ENCODE measurements at regions not wholly inside any gene's neighbourhood (a gene's known extent, or its start where the extent isn't known, plus 50 kb on each side); places are given as distances from the start of the nearest gene placed in this dataset.

DNA sequence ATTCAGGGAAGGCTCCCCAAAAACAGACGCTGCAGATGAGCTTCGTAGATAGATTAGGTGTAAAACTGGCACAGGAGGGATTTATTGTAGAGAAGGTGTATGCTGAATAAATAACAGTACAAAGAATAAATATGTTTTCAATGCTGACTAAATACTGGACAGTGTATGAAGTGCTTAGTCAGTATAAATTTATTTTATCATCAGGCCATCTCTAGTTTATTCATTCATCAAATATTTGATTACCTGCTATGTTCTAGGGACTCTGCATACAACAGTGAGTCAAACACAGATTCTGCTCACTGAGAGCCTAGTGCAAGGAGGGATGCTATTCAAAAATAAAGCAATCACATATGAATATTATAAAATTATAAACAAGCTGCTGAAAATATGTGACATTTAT is 63.6 kb upstream of the TSPAN5 start:
- Histone ChIP-seq H4K20me1 (ENCODE audit: insufficient read depth) (no peaks in the 10 kb centered on the region), H3K36me3 (ENCODE audit: control insufficient read depth in 1 of 2, insufficient read depth in 2 of 2, low read length in 2 of 2) (no peaks in the 10 kb centered on the region), H3K4me3 (replicated peaks in 1 of 2; ENCODE audit: low read depth in 1 of 2, low read length in 2 of 2) (no peak overlapping the region), H3K9ac (ENCODE audit: low read length) (no peak overlapping the region), H3K4me1 (ENCODE audit: control insufficient read depth in 1 of 2, insufficient read depth in 2 of 2, low read length in 2 of 2) (peaks cover 3 to 17% of the 10 kb centered on the region in 2 experiments; a peak in 2 of 4 replicates), H3K27ac (ENCODE audit: low read depth, low read length) (no peak overlapping the region), H3K9me2 (ENCODE audit: insufficient read depth) (no peaks in the 10 kb centered on the region), H3K9me3 (ENCODE audit: control insufficient read depth in 1 of 2, insufficient read depth in 1 of 2, low read depth in 1 of 2, low read length in 2 of 2) (no peaks in the 10 kb centered on the region), H2AFZ (ENCODE audit: low read depth, low read length, poor library complexity, severe bottlenecking) (no peak overlapping the region), H3K4me2 (ENCODE audit: low read length) (no peak overlapping the region), H3K79me2 (ENCODE audit: insufficient read depth, low read length) (no peaks in the 10 kb centered on the region), H3K27me3 (ENCODE audit: insufficient read depth, low read length) (no peaks in the 10 kb centered on the region)
- BruUV-seq (replicated peaks): no TSS peak
- no peak for ATAC-seq
- ChIA-PET CTCF (no interaction called here), POLR2A (no interaction called here), RAD21 (ENCODE audit: low non-redundant PET in 1 of 2, low total read pairs in 2 of 2, uncharacterized antibody in 2 of 2, unreplicated experiment in 2 of 2) (no interaction called here)
- intact Hi-C loops (cut with micrococcal nuclease): no loop called here
- TF ChIP-seq SRF (IDR thresholded peaks at IDR 0.05; ENCODE audit: low read depth): no peak
- no peak for TF ChIP-seq EZH2 (IDR thresholded peaks at IDR 0.05)
- no peak for TF ChIP-seq SP1 (IDR thresholded peaks at IDR 0.05; ENCODE audit: low read depth)
- no peak for TF ChIP-seq CBX3 (IDR thresholded peaks at IDR 0.05; ENCODE audit: low read depth)
- TF ChIP-seq, protein P1, sequence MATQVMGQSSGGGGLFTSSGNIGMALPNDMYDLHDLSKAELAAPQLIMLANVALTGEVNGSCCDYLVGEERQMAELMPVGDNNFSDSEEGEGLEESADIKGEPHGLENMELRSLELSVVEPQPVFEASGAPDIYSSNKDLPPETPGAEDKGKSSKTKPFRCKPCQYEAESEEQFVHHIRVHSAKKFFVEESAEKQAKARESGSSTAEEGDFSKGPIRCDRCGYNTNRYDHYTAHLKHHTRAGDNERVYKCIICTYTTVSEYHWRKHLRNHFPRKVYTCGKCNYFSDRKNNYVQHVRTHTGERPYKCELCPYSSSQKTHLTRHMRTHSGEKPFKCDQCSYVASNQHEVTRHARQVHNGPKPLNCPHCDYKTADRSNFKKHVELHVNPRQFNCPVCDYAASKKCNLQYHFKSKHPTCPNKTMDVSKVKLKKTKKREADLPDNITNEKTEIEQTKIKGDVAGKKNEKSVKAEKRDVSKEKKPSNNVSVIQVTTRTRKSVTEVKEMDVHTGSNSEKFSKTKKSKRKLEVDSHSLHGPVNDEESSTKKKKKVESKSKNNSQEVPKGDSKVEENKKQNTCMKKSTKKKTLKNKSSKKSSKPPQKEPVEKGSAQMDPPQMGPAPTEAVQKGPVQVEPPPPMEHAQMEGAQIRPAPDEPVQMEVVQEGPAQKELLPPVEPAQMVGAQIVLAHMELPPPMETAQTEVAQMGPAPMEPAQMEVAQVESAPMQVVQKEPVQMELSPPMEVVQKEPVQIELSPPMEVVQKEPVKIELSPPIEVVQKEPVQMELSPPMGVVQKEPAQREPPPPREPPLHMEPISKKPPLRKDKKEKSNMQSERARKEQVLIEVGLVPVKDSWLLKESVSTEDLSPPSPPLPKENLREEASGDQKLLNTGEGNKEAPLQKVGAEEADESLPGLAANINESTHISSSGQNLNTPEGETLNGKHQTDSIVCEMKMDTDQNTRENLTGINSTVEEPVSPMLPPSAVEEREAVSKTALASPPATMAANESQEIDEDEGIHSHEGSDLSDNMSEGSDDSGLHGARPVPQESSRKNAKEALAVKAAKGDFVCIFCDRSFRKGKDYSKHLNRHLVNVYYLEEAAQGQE (IDR thresholded peaks at IDR 0.05; ENCODE audit: low read depth): no peak
- no peak for TF ChIP-seq EZH2phosphoT487 (IDR thresholded peaks at IDR 0.05; ENCODE audit: borderline replicate concordance)
- TF ChIP-seq, protein P2, sequence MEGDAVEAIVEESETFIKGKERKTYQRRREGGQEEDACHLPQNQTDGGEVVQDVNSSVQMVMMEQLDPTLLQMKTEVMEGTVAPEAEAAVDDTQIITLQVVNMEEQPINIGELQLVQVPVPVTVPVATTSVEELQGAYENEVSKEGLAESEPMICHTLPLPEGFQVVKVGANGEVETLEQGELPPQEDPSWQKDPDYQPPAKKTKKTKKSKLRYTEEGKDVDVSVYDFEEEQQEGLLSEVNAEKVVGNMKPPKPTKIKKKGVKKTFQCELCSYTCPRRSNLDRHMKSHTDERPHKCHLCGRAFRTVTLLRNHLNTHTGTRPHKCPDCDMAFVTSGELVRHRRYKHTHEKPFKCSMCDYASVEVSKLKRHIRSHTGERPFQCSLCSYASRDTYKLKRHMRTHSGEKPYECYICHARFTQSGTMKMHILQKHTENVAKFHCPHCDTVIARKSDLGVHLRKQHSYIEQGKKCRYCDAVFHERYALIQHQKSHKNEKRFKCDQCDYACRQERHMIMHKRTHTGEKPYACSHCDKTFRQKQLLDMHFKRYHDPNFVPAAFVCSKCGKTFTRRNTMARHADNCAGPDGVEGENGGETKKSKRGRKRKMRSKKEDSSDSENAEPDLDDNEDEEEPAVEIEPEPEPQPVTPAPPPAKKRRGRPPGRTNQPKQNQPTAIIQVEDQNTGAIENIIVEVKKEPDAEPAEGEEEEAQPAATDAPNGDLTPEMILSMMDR (IDR thresholded peaks at IDR 0.05 in 2 of 3, conservative IDR thresholded peaks at IDR 0.05 in 1 of 3; ENCODE audit: borderline replicate concordance in 1 of 3, insufficient read depth in 1 of 3, low read depth in 2 of 3, low read length in 2 of 3): no peak
- no peak for TF ChIP-seq RAD21 (IDR thresholded peaks at IDR 0.05; ENCODE audit: low read depth)
- no peak for TF ChIP-seq POLR2A (IDR thresholded peaks at IDR 0.05; ENCODE audit: borderline replicate concordance, extremely low read depth, insufficient read depth, insufficient read length)
- TF ChIP-seq ELF1 (IDR thresholded peaks at IDR 0.05; ENCODE audit: borderline replicate concordance, low read depth): no peak
- TF ChIP-seq CEBPB (IDR thresholded peaks at IDR 0.05; ENCODE audit: low read depth): no peak
- no peak for TF ChIP-seq ZFX (IDR thresholded peaks at IDR 0.05)
- DNase-seq (ENCODE audit: low read depth, low spot score): no peak

All from HCT116 (cell line).